Mesendoderm (in vitro differentiated cells): ENCODE measurements at regions not wholly inside any gene's neighbourhood (a gene's known extent, or its start where the extent isn't known, plus 50 kb on each side); places are given as distances from the start of the nearest gene placed in this dataset.
"Not testable (repeated sequence)": the region's sequence is repeated elsewhere in the genome, so short reads cannot be mapped to it uniquely, and the experiment has no call there.

Experiments used
- DNase-seq: peaks from one replicate; pipeline ENCODE4 v3.0.0; 2013
- H2AK5ac ChIP-seq: 2 replicates; pipeline ENCODE4 v1.6.1; 2013; ENCODE audit warnings: low read length, inconsistent platforms
- H2BK120ac ChIP-seq: 2 replicates; pipeline ENCODE4 v1.6.1; 2013; ENCODE audit warnings: low read depth, mild to moderate bottlenecking, low read length, moderate library complexity, mixed read lengths
- H2BK15ac ChIP-seq: replicated peaks from 2 replicates; pipeline ENCODE4 v1.6.1; 2013; ENCODE audit warnings: low read depth, mild to moderate bottlenecking, moderate library complexity
- H2BK5ac ChIP-seq: 2 replicates; pipeline ENCODE4 v1.6.1; 2013; ENCODE audit warnings: low read length, inconsistent platforms
- H3K18ac ChIP-seq: 2 replicates; pipeline ENCODE4 v1.6.1; 2013; ENCODE audit warnings: mild to moderate bottlenecking, low read length, mixed read lengths
- H3K23ac ChIP-seq: one replicate; pipeline ENCODE4 v1.6.1; 2013; ENCODE audit warnings: low read length
- H3K27ac ChIP-seq: 2 replicates; pipeline ENCODE4 v1.5.1; 2013; ENCODE audit warnings: low read depth, mild to moderate bottlenecking, inconsistent platforms, low read length, moderate library complexity
- H3K27me3 ChIP-seq: 2 replicates; pipeline ENCODE4 v1.6.1; 2013; ENCODE audit warnings: low read length, control low read depth, mild to moderate bottlenecking, inconsistent platforms; ENCODE audit not compliant: insufficient read depth, poor library complexity
- H3K36me3 ChIP-seq: 2 replicates; pipeline ENCODE4 v1.6.1; 2013; ENCODE audit warnings: low read length, inconsistent platforms; ENCODE audit not compliant: control insufficient read depth, insufficient read depth
- H3K4ac ChIP-seq: one replicate; pipeline ENCODE4 v1.6.1; 2013; ENCODE audit warnings: low read depth, mild to moderate bottlenecking, low read length, moderate library complexity
- H3K4me1 ChIP-seq: 2 replicates; pipeline ENCODE4 v1.6.1; 2013; ENCODE audit warnings: low read depth, low read length, inconsistent platforms; ENCODE audit not compliant: control insufficient read depth
- H3K4me2 ChIP-seq: 2 replicates; pipeline ENCODE4 v1.6.1; 2013; ENCODE audit warnings: low read length
- H3K4me3 ChIP-seq: 2 replicates; pipeline ENCODE4 v1.5.1; 2013; ENCODE audit warnings: mild to moderate bottlenecking, low read length
- H3K56ac ChIP-seq: one replicate; pipeline ENCODE4 v1.6.1; 2013; ENCODE audit warnings: low read length
- H3K79me1 ChIP-seq: 2 replicates; pipeline ENCODE4 v1.6.1; 2013; ENCODE audit warnings: low read length, inconsistent platforms
- H3K79me2 ChIP-seq: 2 replicates; pipeline ENCODE4 v1.6.1; 2013; ENCODE audit warnings: mild to moderate bottlenecking, low read length; ENCODE audit not compliant: control insufficient read depth, insufficient read depth
- H3K9ac ChIP-seq: 2 replicates; pipeline ENCODE4 v1.6.1; 2013; ENCODE audit warnings: low read length, inconsistent platforms
- H4K5ac ChIP-seq: one replicate; pipeline ENCODE4 v1.6.1; 2013; ENCODE audit warnings: low read length
- H4K8ac ChIP-seq: one replicate; pipeline ENCODE4 v1.6.1; 2013; ENCODE audit warnings: low read depth, mild to moderate bottlenecking, control low read depth, low read length, moderate library complexity
- WGBS: extraction: QIAGEN DNeasy Blood & Tissue Kit; methylation state at CpG from one replicate; pipeline ENCODE4 v1.1.7; 2013; ENCODE audit warnings: low lambda C conversion rate, missing lambda C conversion rate; ENCODE audit not compliant: insufficient coverage; ENCODE audit errors: extremely low coverage; 5-methylcytosine and 5-hydroxymethylcytosine counted together

DNA sequence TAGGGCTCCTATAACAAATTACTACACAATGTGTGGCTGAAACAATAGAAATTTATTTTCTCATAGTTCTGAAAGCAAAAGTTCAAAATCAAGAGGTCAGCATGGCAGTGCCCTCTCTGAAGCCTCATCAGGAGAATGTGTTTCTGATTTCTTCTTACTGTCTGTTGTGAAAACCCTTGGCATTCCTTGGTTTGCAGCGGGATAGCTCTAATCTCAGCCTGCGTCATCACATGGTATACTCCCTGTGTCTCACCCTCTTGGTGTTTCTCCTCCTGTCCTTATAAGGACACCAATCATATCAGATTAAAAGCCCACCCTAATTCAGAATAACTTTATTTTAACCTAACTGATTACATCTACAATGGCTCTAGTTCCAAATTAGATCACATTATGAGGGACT, 87.5 kb upstream of the CDH9 start:
- Histone ChIP-seq H3K79me2 (no peaks in the 10 kb centered on the region), H3K27ac (no peak overlapping the region), H2AK5ac (no peak overlapping the region), H2BK5ac (no peak overlapping the region), H4K8ac (no peak overlapping the region), H3K4ac (no peak overlapping the region), H3K4me3 (no peak overlapping the region), H3K79me1 (no peaks in the 10 kb centered on the region), H3K9ac (no peak overlapping the region), H3K18ac (no peak overlapping the region), H4K5ac (no peak overlapping the region), H3K4me1 (no peaks in the 10 kb centered on the region), H3K56ac (no peak overlapping the region), H2BK15ac (no peak overlapping the region), H3K4me2 (no peak overlapping the region), H2BK120ac (no peak overlapping the region), H3K27me3 (no peaks in the 10 kb centered on the region), H3K36me3 (no peaks in the 10 kb centered on the region), H3K23ac (no peak overlapping the region)
- no CpG with 5 or more reads among the region's 2 CpGs for WGBS
- peak; percentile 5 for DNase-seq

DNA sequence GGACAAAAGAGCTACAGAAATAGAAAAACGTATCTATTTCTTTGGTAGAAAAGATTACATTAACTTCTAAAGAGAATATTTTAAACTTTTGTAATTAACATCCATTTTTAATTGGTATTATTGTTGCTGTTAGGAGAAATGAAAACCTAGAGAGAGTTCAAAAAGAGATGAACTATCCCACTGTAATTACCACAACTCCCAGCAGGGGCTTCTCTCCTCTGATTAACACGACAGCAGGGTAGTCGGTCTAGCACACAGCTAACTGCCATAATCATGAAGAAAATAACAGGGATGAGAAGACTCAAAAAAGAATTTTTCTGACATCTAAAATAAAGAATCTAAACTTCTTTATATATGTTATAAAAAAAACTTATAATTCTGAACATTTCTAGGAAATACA, 86.2 kb upstream of the CDH9 start:
- no peaks in the 10 kb centered on the region for H3K79me2 ChIP-seq
- no CpG with 5 or more reads among the region's 3 CpGs for WGBS
- H3K4me3 ChIP-seq, result no peak overlapping the region
- no peak overlapping the region for H3K18ac ChIP-seq
- no peak overlapping the region for H3K23ac ChIP-seq
- H3K27me3 ChIP-seq, result no peaks in the 10 kb centered on the region
- H2BK120ac ChIP-seq, result no peak overlapping the region
- H3K79me1 ChIP-seq, result no peaks in the 10 kb centered on the region
- H2AK5ac ChIP-seq, result no peak overlapping the region
- no peak overlapping the region for H4K5ac ChIP-seq
- H3K27ac ChIP-seq, result no peak overlapping the region
- H3K36me3 ChIP-seq, result no peaks in the 10 kb centered on the region
- peak; percentile 51 for DNase-seq
- no peak overlapping the region for H3K9ac ChIP-seq
- H3K4me1 ChIP-seq, result no peaks in the 10 kb centered on the region
- no peak overlapping the region for H3K4me2 ChIP-seq
- no peak overlapping the region for H3K56ac ChIP-seq
- H2BK15ac ChIP-seq, result no peak overlapping the region
- H4K8ac ChIP-seq, result no peak overlapping the region
- H3K4ac ChIP-seq, result no peak overlapping the region
- H2BK5ac ChIP-seq, result no peak overlapping the region

DNA sequence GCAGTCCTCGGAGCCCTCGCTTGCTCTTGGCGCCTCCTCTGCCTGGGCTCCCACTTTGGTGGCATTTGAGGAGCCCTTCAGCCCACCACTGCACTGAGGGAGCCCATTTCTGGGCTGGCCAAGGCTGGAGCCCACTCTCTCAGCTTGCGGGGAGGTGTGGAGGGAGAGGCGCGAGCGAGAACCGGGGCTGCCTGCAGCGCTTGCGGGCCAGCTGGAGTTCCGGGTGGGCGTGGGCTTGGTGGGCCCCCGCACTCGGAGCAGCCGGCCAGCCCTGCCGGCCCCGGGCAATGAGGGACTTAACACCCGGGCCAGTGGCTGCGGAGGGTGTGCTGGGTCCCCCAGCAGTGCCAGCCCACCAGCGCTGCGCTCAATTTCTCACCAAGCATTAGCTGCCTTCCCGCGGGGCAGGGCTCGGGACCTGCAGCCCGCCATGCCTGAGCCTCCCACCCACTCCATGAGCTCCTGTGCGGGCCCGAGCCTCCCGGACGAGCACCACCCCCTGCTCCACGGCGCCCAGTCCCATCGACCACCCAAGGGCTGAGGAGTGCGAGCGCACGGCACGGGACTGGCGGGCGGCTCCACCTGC, 81.4 kb upstream of the CDH9 start:
- WGBS, result no CpG with 5 or more reads among the region's 38 CpGs
- H3K27ac ChIP-seq, H3K23ac ChIP-seq, H4K8ac ChIP-seq, H3K79me1 ChIP-seq, H3K36me3 ChIP-seq, H3K4me1 ChIP-seq, H2BK15ac ChIP-seq, DNase-seq, H3K18ac ChIP-seq, H3K4ac ChIP-seq, H3K4me2 ChIP-seq, H3K4me3 ChIP-seq, H2BK120ac ChIP-seq, H2AK5ac ChIP-seq, H3K9ac ChIP-seq, H3K79me2 ChIP-seq, H3K27me3 ChIP-seq, H4K5ac ChIP-seq, H2BK5ac ChIP-seq, H3K56ac ChIP-seq: not testable (repeated sequence)

DNA sequence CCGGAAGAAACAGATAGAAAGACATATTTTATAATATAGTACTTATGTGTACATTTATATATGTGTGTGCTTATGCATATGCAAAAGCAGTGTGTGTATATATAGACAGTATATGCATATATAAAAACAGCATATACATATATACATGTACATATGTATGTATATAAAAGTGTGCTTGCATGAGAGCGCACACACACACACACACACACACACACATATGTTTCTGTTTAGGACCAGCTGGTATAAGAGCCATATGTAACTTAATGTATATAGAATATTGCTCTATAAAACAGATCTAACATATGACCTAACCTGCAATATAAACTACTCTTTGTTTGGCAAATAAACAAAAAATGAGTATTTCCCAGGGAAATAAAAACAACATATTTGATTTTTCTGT, 65.1 kb upstream of the CDH9 start:
- Histone ChIP-seq H3K79me1 (no peaks in the 10 kb centered on the region), H3K27me3 (no peaks in the 10 kb centered on the region), H2BK120ac (no peak overlapping the region), H2BK15ac (no peak overlapping the region), H3K27ac (no peak overlapping the region), H4K8ac (no peak overlapping the region), H3K56ac (no peak overlapping the region), H4K5ac (no peak overlapping the region), H3K36me3 (no peaks in the 10 kb centered on the region), H2AK5ac (no peak overlapping the region), H3K4me1 (no peaks in the 10 kb centered on the region), H2BK5ac (no peak overlapping the region), H3K4ac (no peak overlapping the region), H3K9ac (no peak overlapping the region), H3K18ac (no peak overlapping the region), H3K4me2 (no peak overlapping the region), H3K79me2 (no peaks in the 10 kb centered on the region), H3K23ac (no peak overlapping the region), H3K4me3 (no peak overlapping the region)
- DNase-seq, result no peak
- WGBS, result no CpG with 5 or more reads among the region's 2 CpGs

DNA sequence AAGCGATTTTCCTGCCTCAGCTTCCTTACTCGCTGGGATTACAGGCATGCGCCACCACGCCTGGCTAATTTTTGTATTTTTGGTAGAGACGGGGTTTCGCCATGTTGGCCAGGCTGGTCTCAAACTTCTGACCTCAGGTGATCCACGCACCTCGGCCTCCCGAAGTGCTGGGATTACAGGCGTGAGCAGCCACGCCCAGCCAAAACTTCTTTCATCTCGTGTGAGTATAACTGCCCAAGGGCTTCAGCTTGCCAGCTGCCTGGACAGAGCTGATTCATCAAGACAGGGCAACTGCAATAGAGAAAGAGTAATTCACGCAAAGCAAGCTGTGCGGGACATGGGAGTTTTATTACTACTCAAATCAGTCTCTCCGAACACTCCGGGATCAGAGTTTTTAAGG, 57.4 kb upstream of the CDH9 start:
- H3K27me3 ChIP-seq, DNase-seq, H3K79me1 ChIP-seq, H3K9ac ChIP-seq, H2BK5ac ChIP-seq, H3K4ac ChIP-seq, H3K4me2 ChIP-seq, H2BK15ac ChIP-seq, H3K18ac ChIP-seq, H3K36me3 ChIP-seq, H2AK5ac ChIP-seq, H3K4me1 ChIP-seq, H3K79me2 ChIP-seq, H4K5ac ChIP-seq, H4K8ac ChIP-seq, H2BK120ac ChIP-seq, H3K23ac ChIP-seq, H3K56ac ChIP-seq, H3K4me3 ChIP-seq, H3K27ac ChIP-seq: not testable (repeated sequence)
- WGBS, result no CpG with 5 or more reads among the region's 16 CpGs

DNA sequence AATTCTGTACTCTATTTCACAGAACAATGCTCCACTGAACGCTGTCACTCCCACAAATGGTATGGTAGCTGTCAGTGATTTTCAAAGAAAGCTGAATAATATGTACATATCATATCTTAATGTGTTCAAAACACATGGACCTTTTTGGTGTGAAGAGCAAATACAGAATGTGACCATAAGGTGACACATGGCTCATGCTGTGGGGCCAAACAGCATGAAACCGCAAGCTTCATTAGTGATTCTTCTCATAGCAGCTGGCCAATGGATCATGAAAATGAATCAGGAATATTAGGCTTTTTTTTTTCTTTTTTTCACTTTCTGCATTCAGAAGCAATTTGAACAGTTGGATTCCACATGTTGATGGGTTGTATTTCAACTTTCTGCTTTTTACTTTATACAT, 54.9 kb upstream of the CDH9 start:
- no peak overlapping the region for H2BK5ac ChIP-seq
- no peak overlapping the region for H2AK5ac ChIP-seq
- no peak overlapping the region for H2BK15ac ChIP-seq
- no peak overlapping the region for H3K23ac ChIP-seq
- no peak overlapping the region for H4K8ac ChIP-seq
- no peak overlapping the region for H3K9ac ChIP-seq
- H3K4ac ChIP-seq, result no peak overlapping the region
- no peaks in the 10 kb centered on the region for H3K4me1 ChIP-seq
- no peak overlapping the region for H3K27ac ChIP-seq
- no CpG with 5 or more reads among the region's 2 CpGs for WGBS
- no peak overlapping the region for H3K4me3 ChIP-seq
- H3K79me1 ChIP-seq, result no peaks in the 10 kb centered on the region
- H2BK120ac ChIP-seq, result no peak overlapping the region
- no peaks in the 10 kb centered on the region for H3K27me3 ChIP-seq
- H3K4me2 ChIP-seq, result no peak overlapping the region
- no peak overlapping the region for H3K56ac ChIP-seq
- no peak for DNase-seq
- H3K18ac ChIP-seq, result no peak overlapping the region
- H3K36me3 ChIP-seq, result no peaks in the 10 kb centered on the region
- no peak overlapping the region for H4K5ac ChIP-seq
- no peaks in the 10 kb centered on the region for H3K79me2 ChIP-seq
